Skeletal muscle satellite cell (primary cell): ENCODE measurements at regions not wholly inside any gene's neighbourhood (a gene's known extent, or its start where the extent isn't known, plus 50 kb on each side); places are given as distances from the start of the nearest gene placed in this dataset.

ENCODE experiments used
- H3K27me3 ChIP-seq: 2 replicates; pipeline ENCODE4 v1.7.0; 2013; ENCODE audit warnings: low read length; ENCODE audit not compliant: control insufficient read depth, insufficient read depth
- H3K36me3 ChIP-seq: 2 replicates; pipeline ENCODE4 v1.7.0; 2013; ENCODE audit warnings: mild to moderate bottlenecking, control low read depth, low read length; ENCODE audit not compliant: insufficient read depth
- H3K4me1 ChIP-seq: 2 replicates; pipeline ENCODE4 v1.7.0; 2013; ENCODE audit warnings: low read length; ENCODE audit not compliant: control insufficient read depth, insufficient read depth
- H3K4me2 ChIP-seq: 2 replicates; pipeline ENCODE4 v1.7.0; 2013; ENCODE audit warnings: mild to moderate bottlenecking, low read length
- H3K4me3 ChIP-seq: 2 replicates; pipeline ENCODE4 v1.7.0; 2013; ENCODE audit warnings: low read length
- H3K9ac ChIP-seq: 2 replicates; pipeline ENCODE4 v1.7.0; 2013; ENCODE audit warnings: mild to moderate bottlenecking, low read depth, low read length, moderate library complexity
- H3K9me3 ChIP-seq: replicated peaks from 2 replicates; pipeline ENCODE4 v1.7.0; 2013; ENCODE audit warnings: mild to moderate bottlenecking, control low read depth, low read length

DNA sequence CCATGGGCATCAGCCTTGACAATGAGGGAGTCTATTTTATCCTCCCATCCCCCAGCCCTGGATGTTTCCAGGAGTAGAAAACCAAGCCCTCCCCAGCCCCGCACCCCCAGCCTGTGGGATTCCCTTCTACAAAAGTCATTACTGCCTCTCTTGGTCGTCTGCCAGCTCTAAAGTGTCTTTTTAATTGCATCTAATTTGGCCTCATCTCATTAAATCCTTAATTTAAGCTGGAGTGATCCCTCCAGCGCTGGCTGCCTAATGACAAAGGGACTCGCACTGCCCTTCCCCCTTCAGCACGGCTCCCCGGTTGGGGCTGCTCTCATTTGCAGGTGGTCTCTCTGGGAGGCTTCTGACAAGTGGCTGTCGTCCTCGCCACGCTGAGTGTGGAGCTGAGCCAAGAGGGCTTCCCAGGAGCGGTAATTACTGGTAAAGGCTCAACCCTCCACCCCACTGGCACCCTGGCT is 107.9 kb upstream of the ALDH1B1 start:
- no peak overlapping the region for H3K4me3 ChIP-seq
- H3K27me3 ChIP-seq, result peaks cover 26% of the 10 kb centered on the region
- no peaks in the 10 kb centered on the region for H3K36me3 ChIP-seq
- no peaks in the 10 kb centered on the region for H3K4me1 ChIP-seq
- no peak overlapping the region for H3K9ac ChIP-seq
- H3K4me2 ChIP-seq, result no peak overlapping the region
- no peaks in the 10 kb centered on the region for H3K9me3 ChIP-seq

GRCh38 chr9:38284039-38284575 is 108.4 kb upstream of the ALDH1B1 start:
- no peak overlapping the region for H3K9ac ChIP-seq
- H3K9me3 ChIP-seq, result no peaks in the 10 kb centered on the region
- H3K4me3 ChIP-seq, result no peak overlapping the region
- H3K4me2 ChIP-seq, result no peak overlapping the region
- H3K4me1 ChIP-seq, result no peaks in the 10 kb centered on the region
- peaks cover 30% of the 10 kb centered on the region for H3K27me3 ChIP-seq
- no peaks in the 10 kb centered on the region for H3K36me3 ChIP-seq

DNA sequence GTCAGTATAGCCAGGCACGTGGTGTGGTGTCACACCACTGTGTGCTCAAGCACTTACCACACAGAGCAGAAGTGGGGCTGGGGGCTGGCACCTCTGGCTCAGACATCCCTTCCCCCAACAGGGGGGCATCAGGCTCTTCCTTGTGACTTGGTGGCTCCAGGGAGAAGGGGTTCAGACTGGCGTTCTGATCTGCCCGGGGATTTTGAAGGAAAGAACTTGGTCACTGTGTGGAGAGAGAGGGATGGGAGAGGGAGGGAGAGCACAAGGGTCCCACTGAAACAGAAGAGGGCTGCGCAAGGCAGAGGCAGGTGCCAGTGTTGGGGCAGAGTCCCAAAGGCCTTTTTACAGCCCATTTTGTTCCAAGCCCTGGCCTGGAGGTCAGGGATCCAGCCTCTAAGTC is 109.7 kb upstream of the ALDH1B1 start:
- no peaks in the 10 kb centered on the region for H3K9me3 ChIP-seq
- no peaks in the 10 kb centered on the region for H3K36me3 ChIP-seq
- no peak overlapping the region for H3K9ac ChIP-seq
- no peak overlapping the region for H3K4me3 ChIP-seq
- peaks cover 40% of the 10 kb centered on the region for H3K27me3 ChIP-seq
- no peak overlapping the region for H3K4me2 ChIP-seq
- H3K4me1 ChIP-seq, result no peaks in the 10 kb centered on the region

DNA sequence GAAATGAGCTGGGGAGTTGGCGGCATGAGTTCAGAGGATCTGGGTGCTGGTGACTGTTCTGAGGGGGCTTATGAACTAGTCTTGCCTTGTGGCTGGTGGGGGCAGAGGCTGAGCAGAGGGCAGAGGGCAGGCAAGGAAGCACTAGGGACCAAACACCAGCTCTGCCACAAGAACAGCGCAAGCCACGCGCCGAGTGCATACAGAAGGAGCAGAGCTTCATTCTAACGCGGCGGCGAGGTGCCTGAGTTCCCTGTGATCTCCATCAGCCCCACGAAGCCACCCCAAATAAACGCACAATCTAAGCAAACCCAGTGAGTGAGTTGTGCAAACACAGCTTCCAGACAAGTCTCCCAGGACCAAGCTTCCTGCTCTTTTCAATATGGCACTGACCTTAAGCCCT is 110.6 kb upstream of the ALDH1B1 start:
- Histone ChIP-seq H3K4me2 (no peak overlapping the region), H3K9ac (no peak overlapping the region), H3K36me3 (no peaks in the 10 kb centered on the region), H3K4me1 (no peaks in the 10 kb centered on the region), H3K27me3 (peaks cover 46% of the 10 kb centered on the region), H3K4me3 (no peak overlapping the region), H3K9me3 (no peaks in the 10 kb centered on the region)

DNA sequence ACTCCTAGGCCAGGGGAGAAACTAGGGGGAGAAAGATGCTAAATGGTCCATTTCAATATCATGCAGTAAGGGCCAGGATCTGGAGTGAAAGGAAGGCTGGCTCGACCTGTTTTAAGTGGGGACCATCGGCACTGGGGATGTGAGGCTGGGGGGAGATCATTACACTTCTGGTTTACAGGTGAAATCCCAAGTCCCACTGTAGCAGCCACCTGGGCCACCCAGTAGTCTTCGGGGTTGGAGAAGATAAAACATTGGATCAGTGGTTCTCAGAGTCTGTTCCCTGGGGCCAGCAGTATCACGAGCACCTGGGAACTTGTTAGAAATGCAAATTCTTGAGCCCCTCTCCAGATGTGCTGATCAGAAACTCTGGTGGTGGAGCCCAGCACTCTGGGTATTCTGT is 111.3 kb upstream of the ALDH1B1 start:
- Histone ChIP-seq H3K4me2 (no peak overlapping the region), H3K36me3 (no peaks in the 10 kb centered on the region)

DNA sequence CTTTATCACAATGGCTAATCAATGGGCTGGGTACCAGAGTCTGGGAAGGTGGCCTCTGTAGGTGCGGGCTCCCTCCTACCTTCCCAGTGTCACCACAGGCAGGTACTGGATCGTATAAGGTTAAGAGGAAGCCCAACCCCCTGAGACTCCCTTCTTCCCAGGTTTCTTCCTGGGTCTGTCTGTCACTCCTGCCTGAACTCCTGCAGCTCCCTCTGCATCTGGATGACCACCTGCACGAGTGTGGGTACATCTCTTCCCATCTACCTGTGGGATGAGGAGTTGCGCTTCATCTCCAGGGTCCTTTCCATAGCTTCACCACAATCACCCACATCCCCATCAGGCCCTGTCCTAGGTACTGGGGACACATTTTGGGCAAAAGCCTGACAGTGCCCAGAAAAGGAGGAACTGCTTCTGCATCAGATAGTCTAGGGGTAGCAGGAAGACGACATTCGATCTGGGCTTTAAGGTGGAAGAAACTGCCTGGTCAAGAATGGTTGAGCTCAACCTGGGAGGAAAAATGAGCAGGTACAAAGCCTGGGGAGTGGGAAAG is 112.2 kb upstream of the ALDH1B1 start:
- Histone ChIP-seq H3K9ac (no peak overlapping the region), H3K27me3 (peaks cover 40% of the 10 kb centered on the region), H3K4me1 (no peaks in the 10 kb centered on the region), H3K36me3 (no peaks in the 10 kb centered on the region), H3K9me3 (no peaks in the 10 kb centered on the region), H3K4me3 (no peak overlapping the region), H3K4me2 (no peak overlapping the region)

More for the DNA sequence above, 111.3 kb upstream of the ALDH1B1 start:
- Histone ChIP-seq H3K9ac (no peak overlapping the region), H3K9me3 (no peaks in the 10 kb centered on the region), H3K4me3 (no peak overlapping the region), H3K27me3 (peaks cover 43% of the 10 kb centered on the region), H3K4me1 (no peaks in the 10 kb centered on the region)

- no peak overlapping the region for H3K4me2 ChIP-seq
- no peaks in the 10 kb centered on the region for H3K9me3 ChIP-seq
- no peaks in the 10 kb centered on the region for H3K36me3 ChIP-seq
- H3K9ac ChIP-seq, result no peak overlapping the region
- H3K4me1 ChIP-seq, result no peaks in the 10 kb centered on the region
- no peak overlapping the region for H3K4me3 ChIP-seq
- H3K27me3 ChIP-seq, result peaks cover 42% of the 10 kb centered on the region
Measured at GRCh38 chr9:38278931-38279679, 113.4 kb upstream of the ALDH1B1 start.

- H3K27me3 ChIP-seq, result peaks cover 42% of the 10 kb centered on the region
- H3K36me3 ChIP-seq, result no peaks in the 10 kb centered on the region
- no peaks in the 10 kb centered on the region for H3K9me3 ChIP-seq
- H3K9ac ChIP-seq, result no peak overlapping the region
- H3K4me1 ChIP-seq, result no peaks in the 10 kb centered on the region
- H3K4me3 ChIP-seq, result no peak overlapping the region
- H3K4me2 ChIP-seq, result no peak overlapping the region
Measured at GRCh38 chr9:38278457-38278856, 114.0 kb upstream of the ALDH1B1 start.

- Histone ChIP-seq H3K27me3 (peaks cover 42% of the 10 kb centered on the region), H3K4me2 (no peak overlapping the region), H3K36me3 (no peaks in the 10 kb centered on the region), H3K9ac (no peak overlapping the region), H3K4me1 (no peaks in the 10 kb centered on the region), H3K4me3 (no peak overlapping the region), H3K9me3 (no peaks in the 10 kb centered on the region)
Measured at GRCh38 chr9:38277601-38278200, 114.8 kb upstream of the ALDH1B1 start.

GRCh38 chr9:38276771-38277439 is 115.6 kb upstream of the ALDH1B1 start:
- no peaks in the 10 kb centered on the region for H3K36me3 ChIP-seq
- H3K4me1 ChIP-seq, result no peaks in the 10 kb centered on the region
- no peak overlapping the region for H3K4me2 ChIP-seq
- H3K9me3 ChIP-seq, result no peaks in the 10 kb centered on the region
- no peak overlapping the region for H3K9ac ChIP-seq
- H3K27me3 ChIP-seq, result peaks cover 41% of the 10 kb centered on the region
- H3K4me3 ChIP-seq, result no peak overlapping the region

- H3K9me3 ChIP-seq, result no peaks in the 10 kb centered on the region
- no peak overlapping the region for H3K9ac ChIP-seq
- no peak overlapping the region for H3K4me3 ChIP-seq
- H3K4me2 ChIP-seq, result no peak overlapping the region
- no peaks in the 10 kb centered on the region for H3K4me1 ChIP-seq
- H3K36me3 ChIP-seq, result no peaks in the 10 kb centered on the region
- H3K27me3 ChIP-seq, result peaks cover 43% of the 10 kb centered on the region
Measured at GRCh38 chr9:38274800-38275199, 117.7 kb upstream of the ALDH1B1 start.
